Right lobe of liver (tissue), 6 donors: ENCODE measurements at regions not wholly inside any gene's neighbourhood (a gene's known extent, or its start where the extent isn't known, plus 50 kb on each side); places are given as distances from the start of the nearest gene placed in this dataset.
"Not testable (repeated sequence)": the region's sequence is repeated elsewhere in the genome, so short reads cannot be mapped to it uniquely, and the experiment has no call there.

Experiments
- ATAC-seq, 4 donors: fragments of 200-7000 bp; cut with Tn5 transposase; one replicate each; pipeline ENCODE4 v1.9.1; 2020; ENCODE audit warnings: mild to moderate bottlenecking in 4 of 4, moderate library complexity in 4 of 4
- DNase-seq, 3 donors: peaks; one replicate each; pipeline ENCODE4 v3.0.0-alpha.2; 2020
- H3K27ac ChIP-seq, 3 donors: fragments of 200-600 bp; one replicate each; pipeline ENCODE4 v1.8.0; 2022
- H3K27me3 ChIP-seq, 2 donors: fragments of 200-600 bp; one replicate each; pipeline ENCODE4 v1.8.0; 2022
- H3K36me3 ChIP-seq, 4 donors: fragments of 200-600 bp; sonication (generic) in 1 of 4; one replicate each; pipeline versions ENCODE4 v1.5.1 to v1.8.0; 2017 to 2022; ENCODE audit warnings: control low read depth in 1 of 4
- H3K4me1 ChIP-seq, 4 donors: fragments of 200-600 bp; sonication (generic) in 1 of 4; one replicate each; pipeline versions ENCODE4 v1.5.1 to v1.8.0; 2017 to 2022; ENCODE audit warnings: control low read depth in 1 of 4
- H3K4me3 ChIP-seq, 3 donors: fragments of 200-600 bp; one replicate each; pipeline ENCODE4 v1.8.0; 2022
- H3K9me3 ChIP-seq, 4 donors: fragments of 200-600 bp; sonication (generic) in 1 of 4; one replicate each; pipeline versions ENCODE4 v1.5.1 to v1.8.0; 2017 to 2022; ENCODE audit warnings: control low read depth in 1 of 4
- CTCF ChIP-seq, 4 donors: fragments of 200-600 bp in 3 of 4; fragments of 450-650 bp in 1 of 4; IDR thresholded peaks; one replicate each; pipeline versions ENCODE4 v1.5.1 to v1.8.0; 2016 to 2022; ENCODE audit warnings: antibody characterized with exemption in 4 of 4, mild to moderate bottlenecking in 2 of 4
- POLR2A ChIP-seq: fragments of 450-650 bp; IDR thresholded peaks from one replicate; pipeline ENCODE4 v1.6.1; 2017; ENCODE audit warnings: antibody characterized with exemption, mild to moderate bottlenecking
- WGBS: methylation state at CpG from one replicate; pipeline ENCODE4 v1.1.6; 2018; ENCODE audit warnings: low coverage, low lambda C conversion rate; ENCODE audit not compliant: insufficient coverage; ENCODE audit errors: missing lambda C conversion rate; 5-methylcytosine and 5-hydroxymethylcytosine counted together
- intact Hi-C, 2 donors: fragments of 100-400 bp; cut with DNase I; formaldehyde crosslinking; loops; one replicate each; pipeline versions ENCODE4 v1.11.2 to v1.14.1; 2022
- donor health status: DM: no; HTN: yes; CAD: no.
- donor health status: DM: no; HTN: no; CAD: no.
- donor health status: DM: no; HTN: no; CAD: no.
- donor health status: DM: no; HTN: yes; CAD: no.
- donor health status: DM: no; HTN: yes; CAD: no.

- ATAC-seq, result no peak
- WGBS, result 84% methylated on average over 4 of the region's 18 CpGs
Observed at GRCh38 chr2:192414794-192415193, 220.1 kb upstream of the TMEFF2 start.

DNA sequence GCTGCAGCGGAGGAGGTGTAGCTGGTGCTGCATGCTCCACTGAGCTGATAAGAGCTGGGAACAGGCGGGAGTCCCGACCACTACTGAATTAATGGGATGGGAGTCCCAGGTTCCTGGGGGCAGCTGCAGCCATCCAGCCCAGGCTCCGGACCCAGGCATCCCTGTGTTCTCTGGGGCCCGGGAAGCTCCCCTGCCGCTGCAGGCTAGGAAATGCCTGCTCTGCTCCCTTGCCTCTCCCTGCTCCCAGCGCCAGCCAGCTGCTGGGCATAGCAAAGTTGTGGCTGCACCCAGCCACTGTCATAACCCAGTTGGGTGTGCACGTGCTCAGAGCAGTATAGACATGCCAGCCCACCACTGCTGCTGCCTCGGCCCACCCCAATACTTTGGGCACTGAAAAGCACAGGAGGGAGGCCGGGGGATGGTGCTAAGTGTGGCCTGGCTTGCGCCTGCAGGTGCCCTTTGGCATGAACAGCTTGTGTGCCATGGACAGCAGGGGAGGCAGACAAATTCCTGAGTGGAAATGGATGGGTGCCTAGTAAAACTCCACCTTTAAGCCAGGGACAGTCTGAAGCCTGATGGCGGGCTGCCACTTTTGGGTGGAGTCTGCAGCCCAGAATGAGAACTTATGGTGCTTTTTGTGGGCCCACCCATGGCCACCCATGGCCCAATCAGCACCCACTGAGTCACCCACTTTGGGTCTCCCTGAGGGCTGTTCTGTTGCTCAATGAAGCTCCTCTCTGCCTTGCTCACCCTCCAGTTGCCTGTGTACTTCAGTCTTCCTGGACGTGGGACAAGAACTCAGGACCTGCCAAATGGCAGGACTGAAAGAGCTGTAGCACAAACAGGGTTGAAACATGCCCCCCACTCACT, 219.3 kb upstream of the TMEFF2 start:
- WGBS, result 74% methylated on average over 5 of the region's 13 CpGs
- no peaks in the 10 kb centered on the region for H3K4me1 ChIP-seq
- no peaks in the 10 kb centered on the region for H3K36me3 ChIP-seq
- intact Hi-C loops, result no loop called here
- no peak overlapping the region for H3K4me3 ChIP-seq
- DNase-seq (peak in 1 of 3 donors; percentile 16), ATAC-seq (peak in 1 of 4 donors; percentile 22)
- no peaks in the 10 kb centered on the region for H3K9me3 ChIP-seq
- no peak overlapping the region for H3K27ac ChIP-seq
- no peaks in the 10 kb centered on the region for H3K27me3 ChIP-seq
- no peak for TF ChIP-seq POLR2A
- TF ChIP-seq CTCF (IDR thresholded peaks at IDR 0.05), result no peak

More at GRCh38 chr2:192414794-192415193, 220.1 kb upstream of the TMEFF2 start:
- no peak for TF ChIP-seq CTCF (IDR thresholded peaks at IDR 0.05)
- TF ChIP-seq POLR2A, result no peak
- Histone ChIP-seq H3K27me3 (no peaks in the 10 kb centered on the region), H3K9me3 (no peaks in the 10 kb centered on the region), H3K4me3 (no peak overlapping the region), H3K4me1 (no peaks in the 10 kb centered on the region), H3K27ac (no peak overlapping the region), H3K36me3 (no peaks in the 10 kb centered on the region)
- no peak for DNase-seq
- intact Hi-C loops, result no loop called here

- H3K27me3 ChIP-seq, DNase-seq, ATAC-seq, H3K36me3 ChIP-seq, H3K27ac ChIP-seq, H3K9me3 ChIP-seq, H3K4me3 ChIP-seq, H3K4me1 ChIP-seq, intact Hi-C loops: not testable (repeated sequence)
- WGBS, result 70% methylated on average over 10 of the region's 10 CpGs
Observed at GRCh38 chr2:192412866-192413265, 218.1 kb upstream of the TMEFF2 start.

DNA sequence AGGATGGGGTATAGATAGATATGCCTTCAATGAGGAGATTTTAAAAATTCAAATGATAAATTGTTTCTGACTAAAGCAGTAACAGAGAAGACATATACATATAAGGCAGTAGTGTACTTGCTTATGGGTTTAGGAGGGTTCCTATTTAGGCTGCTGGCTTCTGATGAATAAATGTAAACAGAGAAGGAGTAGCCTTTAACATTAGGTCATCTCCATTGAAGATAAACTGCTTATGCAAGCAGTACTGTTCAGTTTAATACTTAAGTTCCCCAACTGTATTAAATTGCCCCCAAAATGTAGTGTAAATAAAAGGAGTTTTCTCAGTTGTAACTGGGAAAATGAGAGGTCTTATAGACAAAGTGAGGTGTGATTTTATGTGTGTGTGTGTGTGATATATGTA, 217.7 kb upstream of the TMEFF2 start:
- H3K9me3 ChIP-seq, result no peaks in the 10 kb centered on the region
- TF ChIP-seq POLR2A, result no peak
- no peak for TF ChIP-seq CTCF (IDR thresholded peaks at IDR 0.05)
- intact Hi-C loops, result no loop called here
- H3K27ac ChIP-seq, result no peak overlapping the region
- DNase-seq (no peak), ATAC-seq (no peak)
- H3K36me3 ChIP-seq, result no peaks in the 10 kb centered on the region
- no peaks in the 10 kb centered on the region for H3K27me3 ChIP-seq
- H3K4me1 ChIP-seq, result no peaks in the 10 kb centered on the region
- no peak overlapping the region for H3K4me3 ChIP-seq

- Histone ChIP-seq H3K9me3 (no peaks in the 10 kb centered on the region), H3K36me3 (no peaks in the 10 kb centered on the region), H3K4me1 (no peaks in the 10 kb centered on the region), H3K27ac (no peak overlapping the region), H3K27me3 (no peaks in the 10 kb centered on the region), H3K4me3 (no peak overlapping the region)
- DNase-seq (no peak), ATAC-seq (no peak)
- TF ChIP-seq POLR2A (no peak), CTCF (IDR thresholded peaks at IDR 0.05) (no peak)
- 85% methylated on average over 1 of the region's 1 CpG for WGBS
- intact Hi-C loops, result no loop called here
Observed at GRCh38 chr2:192411755-192412154, 217.0 kb upstream of the TMEFF2 start.
